ENCODE measurements at regions not wholly inside any gene's neighbourhood (a gene's known extent, or its start where the extent isn't known, plus 50 kb on each side); places are given as distances from the start of the nearest gene placed in this dataset.

DNA sequence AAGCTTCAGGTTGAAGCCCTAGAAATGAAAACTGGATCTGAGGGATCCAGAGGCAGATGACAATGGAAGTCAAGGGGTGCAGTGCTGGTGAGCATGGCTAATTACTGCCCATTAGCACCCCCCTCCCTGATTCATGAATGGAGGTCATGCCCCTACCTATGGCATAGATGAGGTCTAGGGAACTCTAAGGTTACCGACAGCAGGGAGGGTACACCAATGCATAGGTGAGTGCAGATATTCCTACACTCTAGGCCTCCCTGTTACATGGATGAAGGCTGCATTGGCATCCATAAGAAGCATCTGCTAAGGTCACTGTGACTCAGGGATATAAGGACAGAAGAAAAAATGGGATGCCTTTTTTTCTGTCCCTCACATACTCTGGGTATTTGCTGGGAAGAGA lies 147.3 kb downstream of the CCDC59 start:
- peaks cover 37% of the 10 kb centered on the region for H3K9me3 ChIP-seq (ENCODE audit: control insufficient read depth, insufficient read depth, low read depth, low read length)
- no peak overlapping the region for H3K4me3 ChIP-seq (ENCODE audit: low read depth, low read length)

DNA sequence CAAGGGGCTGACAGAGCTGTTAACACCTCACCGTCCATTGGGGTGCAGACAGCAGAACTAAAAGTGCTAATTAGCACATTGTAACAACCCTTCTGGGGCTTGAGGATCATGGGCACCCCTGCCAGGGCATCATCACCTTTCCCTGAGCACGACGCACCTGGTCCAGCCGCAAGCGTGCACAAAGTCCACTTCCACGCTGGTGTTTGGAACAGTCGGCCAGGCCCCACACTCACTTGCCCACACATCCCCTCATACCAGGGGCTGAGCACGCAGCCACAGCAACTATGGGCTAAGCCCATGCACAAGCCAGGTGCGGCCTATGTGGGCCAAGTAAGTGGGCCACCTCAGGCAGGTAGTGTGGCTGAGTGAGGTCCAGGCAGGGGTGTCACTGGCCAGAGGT lies 148.7 kb downstream of the CCDC59 start:
- no peaks in the 10 kb centered on the region for H3K4me1 ChIP-seq (ENCODE audit: control insufficient read depth, insufficient read depth, low read length)
- H3K27me3 ChIP-seq (ENCODE audit: control insufficient read depth, insufficient read depth, low read length), result no peaks in the 10 kb centered on the region
- H3K27ac ChIP-seq (ENCODE audit: low read depth, low read length), result no peak overlapping the region
- H3K4me3 ChIP-seq (ENCODE audit: low read depth, low read length), result no peak overlapping the region
- H3K9me3 ChIP-seq (ENCODE audit: control insufficient read depth, insufficient read depth, low read depth, low read length), result peaks cover 35% of the 10 kb centered on the region
- H3K9ac ChIP-seq (ENCODE audit: low read length), result no peak overlapping the region
- no peaks in the 10 kb centered on the region for H3K36me3 ChIP-seq (ENCODE audit: control insufficient read depth, insufficient read depth, low read length)

More for the DNA sequence above, 147.3 kb downstream of the CCDC59 start:
- no peak overlapping the region for H3K9ac ChIP-seq (ENCODE audit: low read length)
- H3K27me3 ChIP-seq (ENCODE audit: control insufficient read depth, insufficient read depth, low read length), result no peaks in the 10 kb centered on the region
- H3K36me3 ChIP-seq (ENCODE audit: control insufficient read depth, insufficient read depth, low read length), result no peaks in the 10 kb centered on the region
- no peak overlapping the region for H3K27ac ChIP-seq (ENCODE audit: low read depth, low read length)
- H3K4me1 ChIP-seq (ENCODE audit: control insufficient read depth, insufficient read depth, low read length), result no peaks in the 10 kb centered on the region

DNA sequence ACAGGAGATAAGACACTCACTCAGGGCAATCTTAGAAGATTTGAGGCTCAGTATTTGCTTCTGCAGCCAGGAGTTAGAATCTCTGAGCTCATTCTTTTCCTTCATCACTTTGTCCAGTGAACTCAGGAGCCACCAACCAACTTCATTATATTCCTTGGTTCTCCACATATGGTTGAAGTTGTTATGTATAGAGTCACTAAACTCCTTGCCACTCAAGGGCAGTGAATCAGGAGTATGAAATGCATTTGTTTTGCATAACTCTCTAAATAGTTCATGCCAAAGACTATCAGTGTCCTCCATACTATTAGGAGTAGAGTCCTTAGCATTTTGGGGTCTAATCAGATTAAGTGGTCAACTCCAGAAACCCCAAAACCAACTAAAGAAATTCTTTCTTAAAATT lies 150.6 kb downstream of the CCDC59 start:
- Histone ChIP-seq H3K27ac (ENCODE audit: low read depth, low read length) (no peak overlapping the region), H3K27me3 (ENCODE audit: control insufficient read depth, insufficient read depth, low read length) (no peaks in the 10 kb centered on the region), H3K4me3 (ENCODE audit: low read depth, low read length) (no peak overlapping the region), H3K36me3 (ENCODE audit: control insufficient read depth, insufficient read depth, low read length) (no peaks in the 10 kb centered on the region), H3K4me1 (ENCODE audit: control insufficient read depth, insufficient read depth, low read length) (no peaks in the 10 kb centered on the region), H3K9ac (ENCODE audit: low read length) (no peak overlapping the region), H3K9me3 (ENCODE audit: control insufficient read depth, insufficient read depth, low read depth, low read length) (peaks cover 29% of the 10 kb centered on the region; the same call in 1 of the 2 replicates)

DNA sequence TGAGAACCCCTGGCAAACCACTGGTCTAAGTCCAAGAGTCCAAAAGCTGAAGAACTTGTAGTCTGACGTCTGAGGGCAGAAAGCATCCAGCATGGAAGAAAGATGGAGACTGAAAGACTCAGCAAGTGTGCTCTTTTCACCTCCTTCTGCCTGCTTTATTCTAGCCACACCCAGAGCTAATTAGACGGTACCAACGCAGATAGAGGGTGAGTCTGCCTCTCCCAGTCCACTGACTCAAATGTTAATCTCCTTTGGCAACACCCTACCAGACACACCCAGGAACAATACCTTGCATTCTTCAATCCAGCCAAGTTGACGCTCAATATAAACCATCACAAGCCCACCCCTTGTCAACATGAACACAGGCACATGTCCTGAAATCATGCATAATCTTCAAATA lies 155.1 kb downstream of the CCDC59 start:
- H3K27ac ChIP-seq (ENCODE audit: low read depth, low read length), result no peak overlapping the region
- H3K9me3 ChIP-seq (ENCODE audit: control insufficient read depth, insufficient read depth, low read depth, low read length), result peaks cover 12% of the 10 kb centered on the region; the same call in 1 of the 2 replicates
- no peak overlapping the region for H3K9ac ChIP-seq (ENCODE audit: low read length)
- H3K4me3 ChIP-seq (ENCODE audit: low read depth, low read length), result no peak overlapping the region
- no peaks in the 10 kb centered on the region for H3K27me3 ChIP-seq (ENCODE audit: control insufficient read depth, insufficient read depth, low read length)
- H3K36me3 ChIP-seq (ENCODE audit: control insufficient read depth, insufficient read depth, low read length), result no peaks in the 10 kb centered on the region
- no peaks in the 10 kb centered on the region for H3K4me1 ChIP-seq (ENCODE audit: control insufficient read depth, insufficient read depth, low read length)

DNA sequence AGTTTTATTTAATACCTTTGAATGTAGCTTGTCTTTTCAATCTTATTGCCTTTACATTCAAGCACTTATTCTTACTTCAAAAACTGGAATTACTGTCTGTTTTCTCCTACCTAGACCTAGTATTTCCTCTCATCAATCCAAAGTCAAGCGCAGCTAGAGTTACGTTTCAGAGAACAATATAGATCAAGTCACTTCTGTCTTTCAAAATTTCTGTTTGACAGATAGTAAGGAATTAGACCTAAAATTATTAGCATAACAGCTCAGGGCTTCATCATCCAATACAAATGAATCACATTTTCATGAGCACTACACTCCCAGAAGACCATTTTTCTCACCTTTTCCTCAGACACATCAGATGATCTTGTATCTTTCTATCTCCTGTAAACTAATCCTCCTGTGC lies 170.6 kb downstream of the CCDC59 start:
- Histone ChIP-seq H3K9me3 (ENCODE audit: control insufficient read depth, insufficient read depth, low read depth, low read length) (no peaks in the 10 kb centered on the region), H3K36me3 (ENCODE audit: control insufficient read depth, insufficient read depth, low read length) (no peaks in the 10 kb centered on the region), H3K27ac (ENCODE audit: low read depth, low read length) (no peak overlapping the region), H3K4me3 (ENCODE audit: low read depth, low read length) (no peak overlapping the region), H3K27me3 (ENCODE audit: control insufficient read depth, insufficient read depth, low read length) (no peaks in the 10 kb centered on the region), H3K9ac (ENCODE audit: low read length) (no peak overlapping the region), H3K4me1 (ENCODE audit: control insufficient read depth, insufficient read depth, low read length) (no peaks in the 10 kb centered on the region)

DNA sequence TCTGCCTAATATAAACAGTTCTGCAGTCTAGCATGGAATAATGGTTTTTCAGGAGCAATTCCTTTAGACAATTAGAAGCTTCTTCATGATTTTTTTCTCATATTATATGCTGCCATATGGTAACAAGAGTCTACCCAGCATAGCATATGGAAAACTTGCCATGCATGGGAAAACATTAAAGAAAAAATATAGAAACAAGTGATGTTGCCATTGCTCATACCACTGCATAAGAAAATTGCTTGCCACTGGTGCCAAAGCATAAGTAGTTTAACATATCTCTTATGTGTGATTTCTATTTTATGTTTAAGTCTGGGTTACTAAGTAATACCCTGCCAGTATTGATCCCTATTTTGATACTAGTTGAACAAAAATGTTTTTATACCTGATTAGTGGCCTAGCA lies 171.2 kb downstream of the CCDC59 start:
- no peak overlapping the region for H3K4me3 ChIP-seq (ENCODE audit: low read depth, low read length)
- H3K4me1 ChIP-seq (ENCODE audit: control insufficient read depth, insufficient read depth, low read length), result no peaks in the 10 kb centered on the region
- no peak overlapping the region for H3K9ac ChIP-seq (ENCODE audit: low read length)
- no peaks in the 10 kb centered on the region for H3K27me3 ChIP-seq (ENCODE audit: control insufficient read depth, insufficient read depth, low read length)
- no peaks in the 10 kb centered on the region for H3K9me3 ChIP-seq (ENCODE audit: control insufficient read depth, insufficient read depth, low read depth, low read length)
- no peak overlapping the region for H3K27ac ChIP-seq (ENCODE audit: low read depth, low read length)
- no peaks in the 10 kb centered on the region for H3K36me3 ChIP-seq (ENCODE audit: control insufficient read depth, insufficient read depth, low read length)

DNA sequence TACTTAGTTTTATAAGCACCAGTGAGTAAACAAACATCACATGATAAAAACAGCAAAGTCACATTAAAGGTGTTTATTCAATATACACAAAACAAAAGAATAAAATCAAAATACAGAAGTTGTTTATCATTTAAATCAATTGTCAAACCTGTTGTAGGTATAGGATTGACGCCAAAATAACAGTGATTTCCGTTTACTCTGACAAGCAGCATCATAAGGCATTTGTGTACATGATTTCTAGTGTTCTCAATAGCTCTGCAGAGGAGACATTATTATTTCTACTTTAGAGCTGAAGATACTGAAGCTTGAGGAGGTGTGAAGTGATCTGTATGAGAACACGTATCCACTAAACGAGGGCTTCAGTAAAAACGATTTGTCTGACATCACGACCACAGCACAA lies 171.9 kb downstream of the CCDC59 start:
- H3K27me3 ChIP-seq (ENCODE audit: control insufficient read depth, insufficient read depth, low read length), result no peaks in the 10 kb centered on the region
- no peaks in the 10 kb centered on the region for H3K4me1 ChIP-seq (ENCODE audit: control insufficient read depth, insufficient read depth, low read length)
- no peak overlapping the region for H3K9ac ChIP-seq (ENCODE audit: low read length)
- H3K36me3 ChIP-seq (ENCODE audit: control insufficient read depth, insufficient read depth, low read length), result no peaks in the 10 kb centered on the region
- no peak overlapping the region for H3K4me3 ChIP-seq (ENCODE audit: low read depth, low read length)
- H3K9me3 ChIP-seq (ENCODE audit: control insufficient read depth, insufficient read depth, low read depth, low read length), result no peaks in the 10 kb centered on the region
- H3K27ac ChIP-seq (ENCODE audit: low read depth, low read length), result no peak overlapping the region

DNA sequence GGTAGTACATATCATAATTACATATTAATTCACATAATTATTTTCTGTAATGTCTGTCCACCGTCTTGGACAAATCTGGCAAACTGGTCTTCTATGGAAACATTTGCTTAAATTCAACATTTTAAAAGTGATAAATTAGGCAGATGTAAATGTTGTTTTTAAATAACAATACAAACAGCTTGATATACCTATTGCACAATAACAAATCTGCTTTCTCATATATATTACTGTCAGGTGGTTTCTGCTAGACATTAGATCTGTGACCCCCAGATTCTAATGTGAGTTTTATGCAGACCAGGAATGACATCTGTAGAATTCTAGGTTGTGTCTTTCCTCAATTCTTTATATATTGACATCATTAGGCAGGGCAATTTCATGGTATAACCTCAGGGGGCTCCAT lies 173.3 kb downstream of the CCDC59 start:
- no peaks in the 10 kb centered on the region for H3K4me1 ChIP-seq (ENCODE audit: control insufficient read depth, insufficient read depth, low read length)
- H3K27ac ChIP-seq (ENCODE audit: low read depth, low read length), result no peak overlapping the region
- H3K36me3 ChIP-seq (ENCODE audit: control insufficient read depth, insufficient read depth, low read length), result no peaks in the 10 kb centered on the region
- no peak overlapping the region for H3K4me3 ChIP-seq (ENCODE audit: low read depth, low read length)
- no peak overlapping the region for H3K9ac ChIP-seq (ENCODE audit: low read length)
- no peaks in the 10 kb centered on the region for H3K27me3 ChIP-seq (ENCODE audit: control insufficient read depth, insufficient read depth, low read length)
- H3K9me3 ChIP-seq (ENCODE audit: control insufficient read depth, insufficient read depth, low read depth, low read length), result no peaks in the 10 kb centered on the region

DNA sequence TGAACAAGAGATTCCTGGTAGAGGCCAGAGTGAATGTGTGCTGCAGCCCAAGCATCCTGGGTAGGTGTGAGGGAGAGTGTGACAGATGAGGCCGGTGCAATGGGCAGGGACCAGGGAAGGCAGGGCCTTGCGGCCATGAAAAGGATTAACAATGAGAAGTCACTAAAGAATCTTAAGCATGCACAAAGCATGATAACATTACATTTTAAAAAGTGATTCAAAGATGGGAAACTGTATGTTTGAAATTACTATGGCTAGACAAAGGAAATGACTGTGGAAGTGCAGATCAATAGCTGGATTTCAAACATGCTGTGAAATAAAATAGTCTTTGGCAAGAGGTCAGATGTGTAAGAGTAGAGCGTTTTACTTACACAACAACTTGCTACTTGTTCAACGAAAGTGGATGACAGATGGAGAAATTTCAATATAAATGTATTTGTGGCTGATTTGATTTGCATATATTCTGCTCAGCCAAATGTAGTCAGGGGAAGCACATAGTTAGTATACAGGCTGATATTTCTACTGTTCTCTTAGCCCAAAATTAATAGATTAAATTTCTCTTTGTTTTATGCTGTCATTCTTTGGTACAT lies 175.5 kb downstream of the CCDC59 start:
- no peak overlapping the region for H3K4me3 ChIP-seq (ENCODE audit: low read depth, low read length)
- H3K36me3 ChIP-seq (ENCODE audit: control insufficient read depth, insufficient read depth, low read length), result no peaks in the 10 kb centered on the region
- no peak overlapping the region for H3K9ac ChIP-seq (ENCODE audit: low read length)
- no peaks in the 10 kb centered on the region for H3K9me3 ChIP-seq (ENCODE audit: control insufficient read depth, insufficient read depth, low read depth, low read length)
- no peak overlapping the region for H3K27ac ChIP-seq (ENCODE audit: low read depth, low read length)
- H3K27me3 ChIP-seq (ENCODE audit: control insufficient read depth, insufficient read depth, low read length), result no peaks in the 10 kb centered on the region
- no peaks in the 10 kb centered on the region for H3K4me1 ChIP-seq (ENCODE audit: control insufficient read depth, insufficient read depth, low read length)

DNA sequence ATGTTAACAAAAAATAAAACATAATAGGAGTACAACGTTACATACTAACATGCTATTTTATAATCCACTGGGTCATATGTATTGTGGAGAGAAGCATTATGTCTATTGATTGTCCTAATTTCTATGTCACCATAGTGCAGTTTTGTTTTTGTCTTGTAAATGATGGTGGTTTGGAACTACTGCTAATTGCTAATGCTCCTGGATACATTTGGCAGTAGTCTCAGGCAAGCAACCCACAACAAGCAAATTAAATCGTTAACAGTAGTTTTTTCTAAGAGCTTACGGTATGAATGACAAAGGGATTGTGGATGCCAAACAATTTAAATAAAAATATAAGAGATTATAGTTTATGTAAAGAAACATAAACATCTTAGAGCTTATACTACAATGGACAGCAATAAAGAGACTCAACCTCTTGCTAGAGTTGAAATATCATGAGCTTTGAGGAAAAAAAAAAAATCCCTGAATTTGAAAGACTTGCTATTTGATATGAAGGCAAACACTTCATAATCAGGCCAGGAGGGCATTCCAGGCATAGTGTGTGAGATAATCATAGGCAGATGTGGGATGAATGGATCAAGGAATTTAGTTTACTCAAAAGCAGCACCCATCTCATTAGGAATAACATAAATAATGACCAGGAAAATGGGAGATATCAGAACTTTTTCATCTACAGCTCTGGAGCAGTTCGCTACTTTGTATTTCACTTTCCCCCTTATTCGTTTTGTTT lies 181.3 kb downstream of the CCDC59 start:
- no peak overlapping the region for H3K4me3 ChIP-seq (ENCODE audit: low read depth, low read length)
- H3K36me3 ChIP-seq (ENCODE audit: control insufficient read depth, insufficient read depth, low read length), result no peaks in the 10 kb centered on the region

DNA sequence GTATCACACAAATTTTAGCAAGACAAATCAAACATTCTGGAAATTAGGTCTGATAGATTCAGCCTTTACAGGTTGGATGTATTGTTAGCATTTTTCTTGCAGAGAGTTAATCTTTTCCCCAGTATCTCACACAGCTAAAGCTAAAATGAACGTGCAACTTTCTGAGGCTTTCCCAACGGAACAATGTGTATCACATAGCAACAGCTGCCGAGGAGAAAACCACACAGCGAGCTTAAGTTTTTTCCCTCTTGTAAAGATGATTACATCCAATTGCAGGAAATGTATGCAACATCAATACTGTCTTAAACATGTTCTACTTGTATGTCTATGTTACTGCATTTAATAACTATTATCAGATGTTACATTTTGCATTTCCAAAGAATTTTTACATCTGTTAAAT lies 182.2 kb downstream of the CCDC59 start:
- Histone ChIP-seq H3K9me3 (ENCODE audit: control insufficient read depth, insufficient read depth, low read depth, low read length) (no peaks in the 10 kb centered on the region), H3K9ac (ENCODE audit: low read length) (no peak overlapping the region), H3K4me3 (ENCODE audit: low read depth, low read length) (no peak overlapping the region), H3K4me1 (ENCODE audit: control insufficient read depth, insufficient read depth, low read length) (peaks cover 17% of the 10 kb centered on the region; the same call in 1 of the 2 replicates), H3K36me3 (ENCODE audit: control insufficient read depth, insufficient read depth, low read length) (no peaks in the 10 kb centered on the region), H3K27ac (ENCODE audit: low read depth, low read length) (no peak overlapping the region; the same call in 1 of the 2 replicates), H3K27me3 (ENCODE audit: control insufficient read depth, insufficient read depth, low read length) (no peaks in the 10 kb centered on the region)

More for the DNA sequence above, 181.3 kb downstream of the CCDC59 start:
- Histone ChIP-seq H3K4me1 (ENCODE audit: control insufficient read depth, insufficient read depth, low read length) (peaks cover 17% of the 10 kb centered on the region; the same call in 1 of the 2 replicates), H3K9me3 (ENCODE audit: control insufficient read depth, insufficient read depth, low read depth, low read length) (no peaks in the 10 kb centered on the region), H3K9ac (ENCODE audit: low read length) (no peak overlapping the region), H3K27ac (ENCODE audit: low read depth, low read length) (no peak overlapping the region; the same call in 1 of the 2 replicates), H3K27me3 (ENCODE audit: control insufficient read depth, insufficient read depth, low read length) (no peaks in the 10 kb centered on the region)
